ENCODE measurements at regions not wholly inside any gene's neighbourhood (a gene's known extent, or its start where the extent isn't known, plus 50 kb on each side); places are given as distances from the start of the nearest gene placed in this dataset.

DNA sequence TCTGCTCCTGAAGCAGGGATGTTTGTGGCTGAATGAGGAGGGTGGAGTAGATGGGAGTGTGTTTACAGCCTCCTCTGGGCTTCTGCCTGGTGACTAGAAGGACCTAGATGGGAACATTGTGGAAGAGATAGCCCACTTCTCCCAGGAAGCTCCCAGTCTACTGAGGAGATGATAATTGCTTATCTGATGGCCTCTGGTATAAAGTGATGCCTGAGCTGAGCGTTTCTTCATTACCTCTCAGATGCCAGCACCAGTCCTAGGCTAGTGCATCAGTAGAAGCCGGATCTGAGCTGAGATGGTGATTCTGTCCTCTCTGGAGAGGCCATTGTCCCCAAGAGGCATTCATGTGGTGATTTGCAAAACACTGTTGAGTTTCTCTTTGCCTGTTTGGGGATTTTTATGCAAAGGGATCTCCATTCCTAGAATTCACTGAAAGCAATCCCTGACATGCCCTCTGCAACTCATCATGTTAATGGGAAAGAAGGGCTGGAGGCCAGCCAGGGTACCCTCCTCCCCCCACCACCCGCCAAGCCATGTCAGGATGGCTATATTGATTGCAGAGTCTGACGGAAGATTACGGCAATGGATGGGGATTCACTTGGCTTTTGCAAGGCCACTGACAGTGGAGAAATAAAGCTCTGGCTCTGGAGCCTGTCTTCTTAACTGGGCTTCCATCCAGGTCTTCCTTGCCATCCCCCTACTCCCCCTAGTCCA lies 166.4 kb upstream of the ROPN1 start:
- Histone ChIP-seq H3F3A (ENCODE audit: insufficient read depth) (no peaks in the 10 kb centered on the region), H3K9me2 (replicated peaks; ENCODE audit: insufficient read depth, low read length) (no peaks in the 10 kb centered on the region), H3K9ac (ENCODE audit: low read length) (no peak overlapping the region), H4K20me1 (ENCODE audit: low read depth, low read length) (no peaks in the 10 kb centered on the region), H3K79me2 (ENCODE audit: insufficient read depth, low read length) (no peaks in the 10 kb centered on the region), H3K27ac (ENCODE audit: low read depth, low read length) (no peak overlapping the region), H3K4me3 (ENCODE audit: insufficient read depth, low read length, poor library complexity, severe bottlenecking) (no peak overlapping the region), H3K4me2 (ENCODE audit: low read depth, low read length, poor library complexity, severe bottlenecking) (no peak overlapping the region), H2AFZ (ENCODE audit: low read depth, low read length, severe bottlenecking) (no peak overlapping the region), H3K27me3 (ENCODE audit: low read length) (no peaks in the 10 kb centered on the region), H3K9me3 (ENCODE audit: insufficient read depth, low read length) (no peaks in the 10 kb centered on the region), H3K36me3 (ENCODE audit: low read length) (no peaks in the 10 kb centered on the region)
- TF ChIP-seq CTCF (IDR thresholded peaks at IDR 0.05; ENCODE audit: insufficient read depth, low read length, poor library complexity, severe bottlenecking) (no peak), EZH2phosphoT487 (conservative IDR thresholded peaks at IDR 0.05; ENCODE audit: low read length) (no peak)

GRCh38 chr3:124161448-124161847 lies 169.5 kb upstream of the ROPN1 start:
- H3F3A ChIP-seq (ENCODE audit: insufficient read depth), result no peaks in the 10 kb centered on the region
- H3K79me2 ChIP-seq (ENCODE audit: insufficient read depth, low read length), result no peaks in the 10 kb centered on the region
- no peaks in the 10 kb centered on the region for H3K27me3 ChIP-seq (ENCODE audit: low read length)
- no peak overlapping the region for H3K4me3 ChIP-seq (ENCODE audit: insufficient read depth, low read length, poor library complexity, severe bottlenecking)
- H2AFZ ChIP-seq (ENCODE audit: low read depth, low read length, severe bottlenecking), result no peak overlapping the region
- no peak overlapping the region for H3K4me2 ChIP-seq (ENCODE audit: low read depth, low read length, poor library complexity, severe bottlenecking)
- no peak overlapping the region for H3K27ac ChIP-seq (ENCODE audit: low read depth, low read length)
- H4K20me1 ChIP-seq (ENCODE audit: low read depth, low read length), result no peaks in the 10 kb centered on the region
- H3K9ac ChIP-seq (ENCODE audit: low read length), result no peak overlapping the region
- H3K9me3 ChIP-seq (ENCODE audit: insufficient read depth, low read length), result no peaks in the 10 kb centered on the region
- no peak for TF ChIP-seq EZH2phosphoT487 (conservative IDR thresholded peaks at IDR 0.05; ENCODE audit: low read length)
- no peak for TF ChIP-seq CTCF (IDR thresholded peaks at IDR 0.05; ENCODE audit: insufficient read depth, low read length, poor library complexity, severe bottlenecking)
- H3K36me3 ChIP-seq (ENCODE audit: low read length), result no peaks in the 10 kb centered on the region
- H3K9me2 ChIP-seq (replicated peaks; ENCODE audit: insufficient read depth, low read length), result no peaks in the 10 kb centered on the region

DNA sequence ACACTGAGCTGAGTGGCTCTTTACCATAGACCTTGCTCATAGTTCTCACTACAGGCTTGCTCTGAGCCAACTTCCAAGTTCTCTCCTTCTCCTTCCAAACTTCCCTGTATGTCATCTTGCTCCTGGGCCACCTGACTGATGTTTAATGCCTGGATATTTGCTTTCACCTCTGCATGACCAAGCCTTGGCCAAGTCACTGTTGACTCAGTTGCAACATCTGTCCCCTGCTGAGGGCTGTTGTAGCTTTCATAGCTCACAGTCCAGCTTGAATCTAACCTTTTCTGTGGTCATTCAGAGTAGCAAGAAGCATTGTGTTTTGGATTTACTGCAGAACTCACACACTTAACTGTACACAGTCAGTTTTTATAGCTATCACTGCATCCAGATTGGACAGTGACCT lies 171.8 kb upstream of the ROPN1 start:
- Histone ChIP-seq H2AFZ (ENCODE audit: low read depth, low read length, severe bottlenecking) (no peak overlapping the region), H3K9me3 (ENCODE audit: insufficient read depth, low read length) (no peaks in the 10 kb centered on the region), H3F3A (ENCODE audit: insufficient read depth) (no peaks in the 10 kb centered on the region), H3K36me3 (ENCODE audit: low read length) (no peaks in the 10 kb centered on the region), H3K4me2 (ENCODE audit: low read depth, low read length, poor library complexity, severe bottlenecking) (no peak overlapping the region), H3K27ac (ENCODE audit: low read depth, low read length) (no peak overlapping the region), H3K9ac (ENCODE audit: low read length) (no peak overlapping the region), H4K20me1 (ENCODE audit: low read depth, low read length) (no peaks in the 10 kb centered on the region), H3K9me2 (replicated peaks; ENCODE audit: insufficient read depth, low read length) (no peaks in the 10 kb centered on the region), H3K79me2 (ENCODE audit: insufficient read depth, low read length) (no peaks in the 10 kb centered on the region), H3K4me3 (ENCODE audit: insufficient read depth, low read length, poor library complexity, severe bottlenecking) (no peak overlapping the region), H3K27me3 (ENCODE audit: low read length) (no peaks in the 10 kb centered on the region)
- TF ChIP-seq CTCF (IDR thresholded peaks at IDR 0.05; ENCODE audit: insufficient read depth, low read length, poor library complexity, severe bottlenecking), result no peak
- TF ChIP-seq EZH2phosphoT487 (conservative IDR thresholded peaks at IDR 0.05; ENCODE audit: low read length), result no peak

Measured in SU-DHL-6 (cell line).